IMR-90 (cell line): ENCODE measurements at regions not wholly inside any gene's neighbourhood (a gene's known extent, or its start where the extent isn't known, plus 50 kb on each side); places are given as distances from the start of the nearest gene placed in this dataset.

ENCODE experiments used
- ATAC-seq: fragments of 200-7000 bp; cut with Tn5 transposase; 2 replicates; pipeline ENCODE4 v1.9.1; 2020; ENCODE audit warnings: low read depth, mild to moderate bottlenecking, moderate library complexity
- BruUV-seq: library from RNA; stranded (reverse); fragments of 400-500 nt; replicated peaks from 2 replicates; lab custom pipeline; 2021; lab: Mats Ljungman, UMichigan
- CTCF ChIA-PET: fragments of 300-600 bp; formaldehyde crosslinking; extraction: SDS; loops from one replicate; lab custom pipeline; 2021; ENCODE audit warnings: antibody characterized with exemption; lab: Yijun Ruan, JAX
- POLR2A ChIA-PET: fragments of 300-600 bp; sonication (Branson Sonifier 250); formaldehyde crosslinking; loops from one replicate; lab custom pipeline; 2022; ENCODE audit warnings: antibody characterized with exemption; ENCODE audit not compliant: unreplicated experiment; lab: Charles Lee
- DNase-seq: peaks from one replicate; pipeline ENCODE4 v3.0.0; 2013
- H2AFZ ChIP-seq: replicated peaks from 2 replicates; pipeline ENCODE3; 2013; ENCODE audit warnings: low read length, mild to moderate bottlenecking; ENCODE audit not compliant: poor library complexity
- H2AK5ac ChIP-seq: 2 replicates; pipeline ENCODE4 v1.6.1; 2013; ENCODE audit warnings: low read depth, low read length, inconsistent platforms
- H2AK9ac ChIP-seq: replicated peaks from 2 replicates; pipeline ENCODE3; 2013; ENCODE audit warnings: mild to moderate bottlenecking, low read depth, low read length, moderate library complexity; ENCODE audit not compliant: poor library complexity
- H2BK120ac ChIP-seq: 2 replicates; pipeline ENCODE4 v1.6.1; 2013; ENCODE audit warnings: low read depth, low read length, inconsistent platforms
- H2BK15ac ChIP-seq: 3 replicates; pipeline ENCODE4 v1.6.1; 2013; ENCODE audit warnings: low read depth, low read length, inconsistent platforms
- H2BK20ac ChIP-seq: 2 replicates; pipeline ENCODE4 v1.6.1; 2013; ENCODE audit warnings: low read depth, mild to moderate bottlenecking, inconsistent platforms, low read length, moderate library complexity
- H2BK5ac ChIP-seq: 2 replicates; pipeline ENCODE4 v1.6.1; 2013; ENCODE audit warnings: mild to moderate bottlenecking, low read depth, low read length, inconsistent platforms; ENCODE audit not compliant: poor library complexity, severe bottlenecking
- H3K14ac ChIP-seq: replicated peaks from 2 replicates; pipeline ENCODE4 v1.6.1; 2013; ENCODE audit warnings: low read depth, low read length, inconsistent platforms
- H3K18ac ChIP-seq: 2 replicates; pipeline ENCODE4 v1.6.1; 2013; ENCODE audit warnings: low read depth, low read length, control low read depth
- H3K23ac ChIP-seq: 2 replicates; pipeline ENCODE4 v1.6.1; 2013; ENCODE audit warnings: low read depth, low read length, inconsistent platforms
- H3K27ac ChIP-seq: 2 replicates; pipeline ENCODE4 v1.5.1; 2013; ENCODE audit warnings: mild to moderate bottlenecking, control low read depth, low read length; ENCODE audit not compliant: insufficient read depth
- H3K27me3 ChIP-seq: 2 replicates; pipeline ENCODE4 v1.6.1; 2013; ENCODE audit warnings: low read length; ENCODE audit not compliant: control insufficient read depth, insufficient read depth
- H3K36me3 ChIP-seq: 2 replicates; pipeline ENCODE4 v1.6.1; 2013; ENCODE audit warnings: low read length, mixed read lengths; ENCODE audit not compliant: control insufficient read depth, insufficient read depth
- H3K4ac ChIP-seq: 2 replicates; pipeline ENCODE4 v1.6.1; 2013; ENCODE audit warnings: low read depth, low read length, inconsistent platforms
- H3K4me1 ChIP-seq: 2 replicates; pipeline ENCODE4 v1.6.1; 2013; ENCODE audit warnings: low read length, mixed read lengths; ENCODE audit not compliant: control insufficient read depth, insufficient read depth
- H3K4me2 ChIP-seq: 2 replicates; pipeline ENCODE4 v1.6.1; 2013; ENCODE audit warnings: low read depth, mild to moderate bottlenecking, control low read depth, low read length, moderate library complexity
- H3K4me3 ChIP-seq: 2 replicates; pipeline ENCODE4 v1.5.1; 2013; ENCODE audit warnings: low read depth, mild to moderate bottlenecking, control low read depth, low read length, moderate library complexity; ENCODE audit not compliant: insufficient read depth
- H3K56ac ChIP-seq: 2 replicates; pipeline ENCODE4 v1.6.1; 2013; ENCODE audit warnings: low read length, inconsistent platforms; ENCODE audit not compliant: insufficient read depth; ENCODE audit errors: extremely low read depth
- H3K79me1 ChIP-seq, 2 experiments: 2 replicates each; pipeline ENCODE4 v1.6.1; 2013; ENCODE audit warnings: low read length in 2 of 2, inconsistent platforms in 1 of 2, low read depth in 1 of 2
- H3K9ac ChIP-seq: 2 replicates; pipeline ENCODE4 v1.6.1; 2013; ENCODE audit warnings: low read depth, low read length, control low read depth
- H3K9me1 ChIP-seq: 2 replicates; pipeline ENCODE4 v1.6.1; 2013; ENCODE audit warnings: low read length, inconsistent platforms; ENCODE audit not compliant: insufficient read depth
- H3K9me3 ChIP-seq: 2 replicates; pipeline ENCODE4 v1.6.1; 2013; ENCODE audit warnings: low read length; ENCODE audit not compliant: control insufficient read depth, insufficient read depth
- H4K20me1 ChIP-seq: 2 replicates; pipeline ENCODE4 v1.6.1; 2013; ENCODE audit warnings: low read length, inconsistent platforms; ENCODE audit not compliant: insufficient read depth
- H4K5ac ChIP-seq: 2 replicates; pipeline ENCODE4 v1.6.1; 2013; ENCODE audit warnings: mild to moderate bottlenecking, low read depth, low read length, control low read depth
- H4K8ac ChIP-seq, 2 experiments: 2 replicates each; pipeline ENCODE4 v1.6.1; 2013; ENCODE audit warnings: low read depth in 2 of 2, low read length in 2 of 2, control low read depth in 1 of 2, inconsistent platforms in 1 of 2
- H4K91ac ChIP-seq: 2 replicates; pipeline ENCODE4 v1.6.1; 2013; ENCODE audit warnings: low read depth, low read length, inconsistent platforms; ENCODE audit not compliant: insufficient read depth
- BHLHE40 ChIP-seq: fragments of 150-350 bp; IDR thresholded peaks from 2 replicates; pipeline ENCODE4 v1.6.1; 2016; ENCODE audit warnings: mild to moderate bottlenecking, low read depth, low read length
- CEBPB ChIP-seq: IDR thresholded peaks from 2 replicates; pipeline ENCODE4 v1.6.1; 2012; ENCODE audit warnings: low read depth, low read length, improper control_type of control experiment
- CHD1 ChIP-seq: IDR thresholded peaks from 2 replicates; pipeline ENCODE4 v1.6.1; 2012; ENCODE audit warnings: low read depth, low read length, improper control_type of control experiment
- CTCF ChIP-seq: conservative IDR thresholded peaks from 2 replicates; pipeline ENCODE4 v1.5.1; 2012; ENCODE audit warnings: mild to moderate bottlenecking, low read depth, low read length, improper control_type of control experiment
- ELK1 ChIP-seq: fragments of 150-350 bp; IDR thresholded peaks from 2 replicates; pipeline ENCODE4 v1.6.1; 2016; ENCODE audit warnings: low read depth, mild to moderate bottlenecking, low read length, moderate library complexity, borderline replicate concordance
- FOS ChIP-seq: fragments of 150-350 bp; IDR thresholded peaks from 2 replicates; pipeline ENCODE4 v1.6.1; 2016; ENCODE audit warnings: low read depth, low read length
- MAFK ChIP-seq: IDR thresholded peaks from 2 replicates; pipeline ENCODE4 v1.6.1; 2012; ENCODE audit warnings: low read depth, low read length, improper control_type of control experiment
- MAZ ChIP-seq: IDR thresholded peaks from 2 replicates; pipeline ENCODE4 v1.6.1; 2012; ENCODE audit warnings: low read depth, mild to moderate bottlenecking, low read length, improper control_type of control experiment, moderate library complexity, borderline replicate concordance
- MXI1 ChIP-seq: IDR thresholded peaks from 2 replicates; pipeline ENCODE4 v1.6.1; 2012; ENCODE audit warnings: low read depth, mild to moderate bottlenecking, low read length, moderate library complexity, borderline replicate concordance
- NFE2L2 ChIP-seq: fragments of 150-350 bp; IDR thresholded peaks from 2 replicates; pipeline ENCODE4 v1.6.1; 2016; ENCODE audit warnings: low read depth, mild to moderate bottlenecking, low read length
- POLR2A ChIP-seq: IDR thresholded peaks from 2 replicates; pipeline ENCODE4 v1.6.1; 2012; ENCODE audit warnings: mild to moderate bottlenecking, low read depth, low read length
- RAD21 ChIP-seq: IDR thresholded peaks from 2 replicates; pipeline ENCODE4 v1.6.1; 2012; ENCODE audit warnings: low read length, improper control_type of control experiment
- RCOR1 ChIP-seq: IDR thresholded peaks from 2 replicates; pipeline ENCODE4 v1.6.1; 2012; ENCODE audit warnings: mild to moderate bottlenecking, low read length, improper control_type of control experiment; ENCODE audit not compliant: insufficient replicate concordance
- RFX5 ChIP-seq: IDR thresholded peaks from 2 replicates; pipeline ENCODE4 v1.8.0; 2012; ENCODE audit warnings: low read depth, mild to moderate bottlenecking, low read length, moderate library complexity
- SMC3 ChIP-seq: fragments of 150-350 bp; IDR thresholded peaks from 2 replicates; pipeline ENCODE4 v1.6.1; 2016; ENCODE audit warnings: low read depth, mild to moderate bottlenecking, antibody characterized with exemption, low read length, moderate library complexity
- USF2 ChIP-seq: fragments of 150-350 bp; IDR thresholded peaks from 2 replicates; pipeline ENCODE4 v1.6.1; 2017; ENCODE audit warnings: mild to moderate bottlenecking, antibody characterized with exemption, low read length, low read depth
- WGBS, 2 experiments: methylation state at CpG; one replicate each; pipeline versions ENCODE4 v1.1.5 to v1.1.7; 2013; ENCODE audit warnings: missing lambda C conversion rate in 2 of 2; ENCODE audit not compliant: insufficient read length in 1 of 2; ENCODE audit errors: extremely low coverage in 2 of 2; 5-methylcytosine and 5-hydroxymethylcytosine counted together
- dilution Hi-C: fragments of 300-500 bp; cut with HindIII; formaldehyde crosslinking; loops from one replicate; pipeline ENCODE4 v1.14.3; 2018; ENCODE audit warnings: low sequenced_read_pairs; ENCODE audit not compliant: unreplicated experiment
- in situ Hi-C: fragments of 300-500 bp; cut with MboI; formaldehyde crosslinking; loops from 3 replicates; pipeline ENCODE4 v1.14.3; 2019; ENCODE audit warnings: low sequenced_read_pairs, inconsistent platforms, mixed read lengths
- intact Hi-C: fragments of 100-400 bp; cut with micrococcal nuclease; formaldehyde crosslinking; loops from 2 replicates; pipeline ENCODE4 v1.10.0; 2022

- BruUV-seq: no TSS peak
- no CpG with 5 or more reads among the region's 1 CpG for WGBS, 2 experiments
- Histone ChIP-seq H3K56ac (no peak overlapping the region), H3K4ac (no peak overlapping the region), H3K27ac (no peak overlapping the region), H2AK9ac (no peak overlapping the region), H4K5ac (no peak overlapping the region), H4K91ac (no peak overlapping the region), H3K23ac (no peak overlapping the region), H3K4me3 (no peak overlapping the region), H3K9me3 (peaks cover 2% of the 10 kb centered on the region; the same call in 1 of the 2 replicates), H3K14ac (no peak overlapping the region), H2BK20ac (no peak overlapping the region), H2BK5ac (no peak overlapping the region), H4K8ac (no peak overlapping the region), H3K18ac (no peak overlapping the region), H4K20me1 (no peaks in the 10 kb centered on the region), H2AK5ac (no peak overlapping the region), H2BK15ac (no peak overlapping the region), H3K27me3 (no peaks in the 10 kb centered on the region), H3K4me1 (no peaks in the 10 kb centered on the region), H3K79me1 (no peaks in the 10 kb centered on the region), H2AFZ (no peak overlapping the region), H3K4me2 (no peak overlapping the region), H3K9me1 (no peaks in the 10 kb centered on the region), H3K9ac (no peak overlapping the region), H3K36me3 (no peaks in the 10 kb centered on the region), H2BK120ac (no peak overlapping the region)
- ATAC-seq: no peak
- no peak for TF ChIP-seq MXI1
- no peak for TF ChIP-seq RFX5
- no peak for TF ChIP-seq CEBPB
- TF ChIP-seq CHD1: no peak
- no peak for TF ChIP-seq CTCF
- TF ChIP-seq NFE2L2: no peak
- no peak for TF ChIP-seq FOS
- no peak for TF ChIP-seq BHLHE40
- no peak for TF ChIP-seq SMC3
- no peak for TF ChIP-seq ELK1
- TF ChIP-seq MAZ: no peak
- no peak for TF ChIP-seq USF2
- TF ChIP-seq MAFK: no peak
- no peak for TF ChIP-seq RAD21
- TF ChIP-seq RCOR1: no peak
- TF ChIP-seq POLR2A: no peak
- DNase-seq: no peak
- intact Hi-C loops (no loop called here), dilution Hi-C loops (no loop called here), in situ Hi-C loops (no loop called here)
- CTCF ChIA-PET: no interaction called here
- POLR2A ChIA-PET: no interaction called here
Observed at GRCh38 chr13:69202996-69203395, 904.6 kb upstream of the ATXN8OS start.
